ENCODE measurements at regions not wholly inside any gene's neighbourhood (a gene's known extent, or its start where the extent isn't known, plus 50 kb on each side); places are given as distances from the start of the nearest gene placed in this dataset.
"Not testable (repeated sequence)": the region's sequence is repeated elsewhere in the genome, so short reads cannot be mapped to it uniquely, and the experiment has no call there.

- DNase-seq (ENCODE audit: low read depth in 2 of 2): no peak
These were observed 472.8 kb upstream of the SLITRK5 start for GRCh38 chr13:87198371-87198770.

GRCh38 chr13:87206708-87207107 is 464.5 kb upstream of the SLITRK5 start:
- DNase-seq (ENCODE audit: low read depth in 2 of 2): no peak

DNA sequence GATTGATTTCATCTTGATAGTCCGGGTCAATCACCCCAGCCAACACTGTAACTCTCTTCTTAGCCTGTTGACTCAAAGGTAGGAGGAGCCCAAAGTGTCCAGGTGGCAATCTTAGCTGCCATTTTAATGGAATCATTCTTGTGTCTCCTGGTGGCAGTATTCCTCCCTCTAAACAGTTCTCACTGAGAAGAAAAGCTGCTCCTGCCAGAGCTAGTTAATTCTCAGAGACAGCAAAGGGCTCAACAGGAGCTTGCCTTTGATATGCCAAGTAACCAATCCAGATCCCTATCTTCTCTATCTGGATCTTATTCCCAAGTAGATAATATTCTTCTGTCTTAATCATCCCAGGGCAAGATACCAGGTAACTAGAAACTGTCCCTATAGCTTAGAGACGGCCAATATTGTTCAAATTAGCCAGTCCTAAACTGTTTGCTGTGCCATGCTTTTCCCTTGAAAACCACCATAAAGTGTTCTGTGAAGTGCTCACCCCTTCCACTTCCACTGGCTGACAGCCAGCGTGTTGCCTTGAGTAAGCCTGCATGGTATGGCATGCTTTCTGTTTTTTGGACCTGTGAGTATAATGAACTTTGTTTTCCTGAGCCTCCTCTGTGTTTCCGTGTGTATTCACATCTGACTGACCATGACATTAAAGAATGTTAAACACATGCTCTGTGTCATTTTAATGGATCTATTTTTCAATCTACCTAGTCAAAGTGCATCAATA is 463.7 kb upstream of the SLITRK5 start:
- DNase-seq (ENCODE audit: low read depth in 2 of 2): no peak

DNA sequence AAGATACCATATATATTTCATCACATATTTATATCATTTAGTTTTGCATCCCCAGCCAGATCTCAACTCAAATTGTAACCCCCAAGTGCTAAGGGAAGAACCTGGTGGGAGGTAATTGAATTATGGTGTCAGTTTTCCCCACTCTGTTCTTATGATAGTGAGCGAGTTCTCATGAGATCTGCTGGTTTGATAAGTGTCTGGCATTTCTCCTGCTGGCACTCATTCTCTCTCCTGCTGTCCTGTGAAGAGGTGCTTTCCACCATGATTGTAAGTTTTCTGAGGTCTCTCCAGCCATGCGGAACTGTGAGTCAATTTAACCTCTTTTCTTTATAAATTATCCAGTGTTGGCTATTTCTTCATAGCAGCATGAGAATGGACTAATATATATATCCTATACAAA is 462.5 kb upstream of the SLITRK5 start:
- DNase-seq (ENCODE audit: low read depth in 2 of 2): no peak

DNA sequence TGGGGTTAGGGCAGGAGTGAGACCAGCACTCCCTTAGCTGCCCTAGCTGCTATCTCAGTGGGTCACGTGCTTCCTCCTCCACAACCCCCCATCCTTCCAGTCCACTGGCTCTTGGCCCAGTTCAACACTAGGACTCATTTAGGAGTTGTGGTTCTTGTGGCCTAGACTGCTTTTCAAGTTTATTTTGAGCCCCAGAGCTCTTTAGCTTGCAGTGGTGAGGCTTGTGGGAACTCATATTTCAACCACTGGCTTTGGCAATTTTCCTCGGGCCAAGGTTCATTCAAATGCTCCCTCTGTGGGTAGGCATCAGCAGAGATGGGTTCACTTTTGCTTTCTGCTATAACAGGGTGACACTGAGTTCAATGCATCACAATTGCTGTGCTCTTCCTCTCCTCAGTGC is 436.2 kb upstream of the SLITRK5 start:
- DNase-seq (ENCODE audit: low read depth in 2 of 2): no peak

- DNase-seq (ENCODE audit: low read depth in 2 of 2): no peak
These were observed 435.6 kb upstream of the SLITRK5 start for GRCh38 chr13:87235621-87236020.

DNA sequence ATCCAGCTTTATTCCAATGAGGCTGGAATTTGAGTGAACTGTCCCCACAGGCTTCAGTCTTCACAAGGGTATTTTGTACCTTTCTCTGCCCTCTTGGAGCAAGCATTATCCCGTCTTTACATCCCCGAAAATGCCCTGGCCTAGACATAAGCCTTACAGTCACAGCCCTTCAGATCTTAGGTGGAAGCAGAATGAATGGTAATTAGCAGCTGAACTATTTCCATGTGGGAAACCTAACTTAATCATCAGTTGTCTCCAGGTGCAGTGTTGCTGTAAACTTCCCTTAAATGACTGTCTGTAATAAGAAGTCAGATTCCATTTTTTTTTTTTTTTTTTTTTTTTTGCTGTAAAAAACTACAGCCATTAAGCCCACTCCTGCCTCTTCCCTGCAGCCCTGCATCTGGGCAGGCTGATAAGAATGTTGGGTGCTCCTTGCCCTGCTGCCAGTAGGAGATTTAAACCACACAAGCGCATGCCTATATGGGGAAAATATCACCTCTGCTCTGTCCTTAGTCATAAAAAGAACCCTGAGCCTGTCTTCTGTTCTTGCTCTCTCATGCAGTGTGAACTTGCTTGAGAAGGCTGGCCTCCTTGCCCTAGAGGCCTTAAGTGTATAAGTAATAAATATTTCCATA is 426.8 kb upstream of the SLITRK5 start:
- DNase-seq (ENCODE audit: low read depth in 2 of 2): no peak

- not testable (repeated sequence) for DNase-seq (ENCODE audit: low read depth in 2 of 2)
These were observed 421.3 kb upstream of the SLITRK5 start for GRCh38 chr13:87249847-87250246.

DNA sequence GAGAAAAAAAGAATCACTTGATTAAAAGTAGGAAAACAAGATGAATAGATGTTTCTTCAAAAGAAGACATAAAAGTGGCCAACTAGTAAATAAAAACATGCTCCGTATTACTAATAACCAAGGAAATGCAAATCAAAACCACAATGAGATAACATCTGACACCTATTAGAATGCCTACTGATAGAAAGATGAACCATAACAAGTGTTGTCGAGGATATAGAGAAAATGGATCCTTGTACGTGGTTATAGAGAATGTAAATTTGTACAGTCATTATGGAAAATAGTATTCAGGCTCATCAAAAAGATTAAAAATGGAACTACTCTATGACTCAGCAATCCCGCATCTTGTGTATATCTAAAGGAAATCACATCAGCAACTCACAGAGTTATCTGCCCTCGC is 415.8 kb upstream of the SLITRK5 start:
- DNase-seq (ENCODE audit: low read depth in 2 of 2): no peak

DNA sequence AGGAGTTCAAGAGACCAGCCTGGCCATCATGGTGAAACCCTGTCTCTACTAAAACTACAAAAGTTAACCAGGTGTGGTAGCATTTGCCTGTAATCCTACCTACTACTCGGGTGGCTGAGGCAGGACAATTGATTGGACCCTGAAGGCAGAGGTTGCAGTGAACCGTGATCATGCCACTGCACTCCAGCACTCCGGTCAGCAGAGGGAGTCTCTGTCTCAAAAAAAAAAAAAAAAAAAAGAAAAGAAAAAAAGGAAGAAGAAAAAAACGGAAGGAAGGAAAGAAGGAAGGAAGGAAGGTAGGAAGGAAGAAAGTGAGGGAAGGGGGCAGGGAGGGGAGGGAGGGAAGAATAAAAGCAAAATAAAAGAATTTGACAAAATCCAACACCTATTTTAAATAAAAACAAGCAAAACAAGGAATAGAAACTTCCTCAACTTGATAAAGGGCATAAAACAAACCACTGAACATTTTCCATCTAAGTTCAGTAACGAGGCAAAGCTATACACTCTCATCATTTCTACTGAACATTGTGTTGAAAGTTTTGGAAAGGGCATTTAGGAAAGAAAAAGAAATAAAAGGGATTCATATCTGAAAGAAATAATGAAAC is 411.6 kb upstream of the SLITRK5 start:
- DNase-seq (ENCODE audit: low read depth in 2 of 2): no peak

DNA sequence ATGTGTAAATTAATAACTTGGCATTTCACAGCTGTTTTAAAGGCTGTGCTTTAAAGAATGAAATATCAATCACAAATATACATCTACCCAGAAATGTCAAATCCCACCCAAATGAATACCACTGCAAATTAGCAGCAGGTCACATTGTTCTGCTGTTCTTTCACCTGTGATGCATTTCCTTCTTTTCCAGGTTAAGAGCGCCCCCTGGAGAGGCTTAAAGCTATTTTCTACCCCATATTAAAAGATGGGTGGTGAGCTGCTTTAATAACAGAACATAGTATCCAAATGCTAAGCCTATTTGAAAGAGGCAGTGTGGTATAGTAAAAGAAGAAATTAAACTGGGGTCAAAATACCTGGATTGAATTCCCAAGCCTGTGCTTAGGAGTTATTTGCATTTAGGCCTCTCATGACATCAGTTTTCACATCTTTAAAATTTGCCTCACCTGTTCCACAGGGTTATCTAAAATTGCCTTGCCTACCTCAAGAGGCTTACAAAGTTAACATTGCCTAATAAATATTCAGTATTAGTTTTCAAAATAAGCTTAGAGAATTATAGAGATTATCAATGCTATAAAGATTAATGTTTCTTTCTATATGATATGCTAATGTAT is 396.9 kb upstream of the SLITRK5 start:
- DNase-seq (ENCODE audit: low read depth in 2 of 2): peak in 1 of 2 donors; percentile 3

DNA sequence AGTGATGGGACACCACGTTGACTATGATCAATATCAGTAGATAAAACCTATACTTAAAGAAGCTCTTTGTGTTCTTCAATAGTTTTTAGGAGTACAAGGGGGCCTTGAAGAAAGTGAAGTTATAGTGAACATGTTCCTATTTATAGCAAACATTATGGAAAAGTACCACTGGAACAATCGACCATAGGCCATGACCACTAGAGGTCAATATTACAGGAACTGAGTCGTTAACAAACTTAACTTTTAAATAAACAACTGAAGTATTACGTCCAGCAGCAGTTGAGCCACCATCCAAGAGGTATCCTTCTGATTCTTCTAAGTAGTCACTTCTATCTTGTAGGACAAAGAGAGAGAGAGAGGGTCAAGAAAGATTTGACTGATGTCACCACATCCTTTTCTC is 391.0 kb upstream of the SLITRK5 start:
- no peak for DNase-seq (ENCODE audit: low read depth in 2 of 2)

DNA sequence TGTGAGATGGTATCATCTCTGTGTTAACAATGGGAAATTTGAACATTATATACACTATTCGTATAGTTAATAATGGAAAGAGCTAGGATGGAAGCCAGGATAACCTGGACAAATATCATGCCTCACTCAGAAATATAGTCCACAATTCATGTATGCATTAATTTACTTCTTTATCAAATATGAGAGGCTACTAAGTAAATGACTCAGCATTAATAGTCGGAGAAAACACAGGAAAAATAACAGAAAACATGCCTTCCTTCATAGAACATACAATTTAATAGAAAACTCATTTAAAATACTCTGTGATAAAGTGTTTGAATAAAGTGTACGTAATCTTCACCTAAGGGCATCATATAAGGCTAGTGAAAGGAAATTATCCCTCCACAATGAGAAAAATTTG is 383.4 kb upstream of the SLITRK5 start:
- DNase-seq (ENCODE audit: low read depth in 2 of 2): no peak

DNA sequence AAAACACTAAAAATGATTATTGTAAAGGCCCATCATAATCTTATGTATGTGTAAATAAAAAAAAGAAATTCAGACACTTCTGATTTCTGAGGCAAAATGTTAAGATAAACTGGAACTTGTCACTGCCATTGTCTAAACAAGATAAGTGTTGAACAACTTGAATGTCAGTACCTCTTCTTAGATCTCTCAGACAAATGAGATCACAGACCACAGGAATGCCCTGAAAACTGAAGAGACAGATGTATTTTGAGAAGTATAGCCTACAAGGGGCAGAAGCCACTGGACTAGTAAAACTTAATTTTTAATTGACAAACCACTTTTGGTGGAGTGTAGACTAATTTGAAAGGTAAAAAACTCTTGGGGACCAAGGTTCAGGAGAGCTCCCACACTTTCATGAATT is 375.5 kb upstream of the SLITRK5 start:
- DNase-seq (ENCODE audit: low read depth in 2 of 2): no peak

DNA sequence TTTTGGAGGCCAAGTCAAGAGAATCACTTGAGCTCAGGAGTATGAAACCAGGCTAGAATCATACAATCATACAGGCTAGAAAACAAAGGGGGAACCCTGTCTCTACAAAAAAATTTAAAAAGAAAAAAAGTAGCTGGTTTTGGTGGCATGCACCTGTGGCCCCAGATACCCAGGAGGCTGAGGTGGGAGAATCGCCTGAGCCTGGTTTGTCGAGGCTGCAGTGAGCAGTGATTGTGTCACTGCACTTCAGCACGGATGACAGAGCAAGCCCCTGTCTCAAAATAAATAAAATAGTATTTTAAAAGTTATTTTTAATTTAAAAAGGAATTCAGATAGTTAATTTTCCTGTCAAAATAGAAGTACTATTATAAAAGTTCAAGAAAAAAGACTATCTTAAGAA is 369.1 kb upstream of the SLITRK5 start:
- DNase-seq (ENCODE audit: low read depth in 2 of 2): no peak

GRCh38 chr13:87302931-87303330 is 368.2 kb upstream of the SLITRK5 start:
- DNase-seq (ENCODE audit: low read depth in 2 of 2): no peak

DNA sequence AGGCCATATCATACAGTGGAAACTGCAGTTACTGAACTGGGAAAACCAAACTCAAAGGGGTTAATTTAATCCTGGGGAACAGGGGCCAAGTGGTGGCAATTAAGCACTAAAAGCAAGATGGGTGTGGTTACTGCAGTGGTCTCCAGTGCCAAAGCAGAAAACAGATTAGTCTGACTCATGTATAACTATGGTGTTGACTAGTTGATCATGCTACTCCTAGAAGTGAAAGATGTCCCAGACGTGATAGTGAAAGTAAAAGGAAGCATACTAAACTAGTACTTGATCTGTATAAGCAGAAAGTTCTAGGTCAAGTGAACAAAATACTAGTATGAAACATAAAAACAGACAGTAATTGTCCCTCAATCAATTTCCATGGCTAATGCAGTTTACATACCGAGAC is 360.0 kb upstream of the SLITRK5 start:
- no peak for DNase-seq (ENCODE audit: low read depth in 2 of 2)

DNA sequence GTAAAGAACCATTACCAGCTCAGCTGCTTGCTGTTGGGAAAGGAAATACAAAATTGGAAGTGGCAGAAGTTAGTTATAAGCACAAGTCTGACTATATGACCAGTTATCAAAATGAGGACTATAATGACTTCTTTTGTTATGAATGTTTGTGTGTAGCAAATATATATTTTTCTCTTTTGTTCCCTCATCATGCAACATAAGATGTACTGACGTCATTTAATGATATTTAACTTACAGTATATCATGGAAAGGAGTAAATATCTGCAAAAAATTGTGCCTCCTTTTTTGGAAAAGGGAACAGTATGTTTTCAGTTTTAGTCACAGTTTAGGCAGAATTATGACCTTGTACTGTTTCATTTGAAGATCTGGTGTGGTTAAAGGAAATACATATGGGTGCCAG is 356.3 kb upstream of the SLITRK5 start:
- DNase-seq (ENCODE audit: low read depth in 2 of 2): no peak

DNA sequence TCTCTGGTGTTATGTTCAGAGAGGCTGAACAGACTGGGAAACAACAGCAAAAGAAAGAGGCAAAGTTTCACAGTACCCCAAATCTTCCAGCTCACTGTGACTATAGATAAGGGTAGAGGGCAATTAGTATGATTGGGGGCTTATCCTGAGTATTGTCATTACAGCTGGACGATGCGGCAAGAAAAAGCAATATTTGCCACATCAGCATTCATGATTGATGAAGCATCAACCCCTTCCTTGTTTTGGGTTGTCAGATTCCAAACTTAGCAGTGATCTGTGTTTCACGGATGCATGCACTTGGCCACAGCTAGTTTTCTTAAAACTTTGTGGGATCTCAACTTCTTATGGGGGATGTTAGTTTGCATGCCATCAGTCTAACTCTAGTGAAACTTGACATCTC is 348.8 kb upstream of the SLITRK5 start:
- no peak for DNase-seq (ENCODE audit: low read depth in 2 of 2)

DNA sequence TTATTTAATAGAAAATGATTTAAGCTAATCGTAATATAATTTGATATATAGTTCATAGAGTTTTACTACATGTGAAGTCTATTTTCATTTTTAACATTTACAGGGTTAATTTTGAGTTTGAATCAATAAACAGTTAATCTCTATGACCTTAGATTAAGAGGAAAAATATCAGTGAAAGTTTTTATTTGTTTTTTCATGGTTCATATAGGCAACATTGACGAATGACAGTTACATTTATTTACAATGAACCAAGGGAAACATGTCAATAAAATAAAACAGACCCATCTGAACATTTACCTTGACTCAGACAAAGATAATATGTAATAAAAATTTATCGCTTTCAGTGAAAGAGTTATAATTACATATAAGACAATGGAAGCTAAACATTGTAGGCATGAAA is 346.6 kb upstream of the SLITRK5 start:
- no peak for DNase-seq (ENCODE audit: low read depth in 2 of 2)

DNA sequence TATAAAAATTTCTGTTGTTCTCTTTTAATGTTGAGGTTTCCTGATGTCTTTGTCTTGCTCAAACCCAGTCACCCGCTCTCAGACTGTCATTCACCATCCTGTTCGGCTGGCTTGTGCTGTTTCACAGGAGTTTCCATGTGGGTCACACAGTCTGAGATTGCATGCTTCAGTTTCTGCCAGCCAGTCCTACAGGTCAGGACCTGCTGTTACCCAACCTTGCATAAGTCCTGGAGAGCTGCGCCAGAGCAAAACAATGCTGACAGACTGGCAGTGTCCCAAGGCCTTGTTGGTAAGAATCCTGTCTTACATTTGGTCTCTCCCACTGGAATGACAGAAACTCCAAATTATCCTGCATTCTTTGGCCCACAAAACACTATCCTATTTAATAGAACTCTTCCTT is 340.0 kb upstream of the SLITRK5 start:
- DNase-seq (ENCODE audit: low read depth in 2 of 2): no peak

DNA sequence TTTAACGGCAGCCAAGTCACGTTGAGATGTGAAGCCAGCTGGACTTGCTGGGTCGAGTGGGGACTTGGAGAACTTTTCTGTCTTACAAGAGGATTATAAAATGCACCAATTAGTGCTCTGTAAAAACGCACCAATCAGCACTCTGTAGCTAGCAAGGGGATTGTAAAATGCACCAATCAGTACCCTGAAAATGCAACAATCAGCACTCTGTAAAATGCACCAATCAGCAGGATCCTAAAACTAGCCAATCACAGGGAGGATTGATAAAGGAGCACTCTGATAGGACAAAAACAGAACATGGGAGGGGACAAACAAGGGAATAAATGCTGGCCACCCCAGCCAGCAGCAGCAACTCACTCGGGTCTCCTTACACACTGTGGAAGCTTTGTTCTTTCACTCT is 337.6 kb upstream of the SLITRK5 start:
- no peak for DNase-seq (ENCODE audit: low read depth in 2 of 2)

GRCh38 chr13:87334176-87334575 is 337.0 kb upstream of the SLITRK5 start:
- no peak for DNase-seq (ENCODE audit: low read depth in 2 of 2)

All from stimulated activated CD8-positive, alpha-beta memory T cell treated with anti-CD3 and anti-CD28 coated beads, Interleukin-2, amount 100 ng/mL, for 48 hours (primary cell).